H1 (cell line): ENCODE measurements at regions not wholly inside any gene's neighbourhood (a gene's known extent, or its start where the extent isn't known, plus 50 kb on each side); places are given as distances from the start of the nearest gene placed in this dataset.

Experiments
- CTCF ChIA-PET: fragments of 300-600 bp; sonication (Branson Sonifier 250); formaldehyde crosslinking; loops from one replicate; lab custom pipeline; 2021; ENCODE audit not compliant: partially characterized antibody; lab: Charles Lee
- POLR2A ChIA-PET: fragments of 300-600 bp; sonication (Branson Sonifier 250); formaldehyde crosslinking; loops from one replicate; lab custom pipeline; 2021; ENCODE audit warnings: inconsistent platforms; ENCODE audit not compliant: partially characterized antibody; lab: Charles Lee
- DNase-seq, 2 experiments: peaks; one replicate each; pipeline versions ENCODE4 v3.0.0 to v3.0.0-alpha.2; 2010 to 2022; ENCODE audit warnings: low spot score in 2 of 2, low read depth in 1 of 2, mixed read lengths in 1 of 2
- FAIRE-seq: peaks from 2 replicates; lab custom pipeline; 2011; peaks lifted over from hg19 to GRCh38; lab: Jason Lieb, UNC
- H2AFZ ChIP-seq: 2 replicates; pipeline ENCODE4 v1.8.1; 2012; ENCODE audit warnings: low read length, inconsistent platforms
- H2AK5ac ChIP-seq: 2 replicates; pipeline ENCODE4 v1.6.1; 2013; ENCODE audit warnings: low read depth, low read length
- H2BK120ac ChIP-seq: replicated peaks from 2 replicates; pipeline ENCODE3; 2013; ENCODE audit warnings: low read depth, low read length, inconsistent platforms
- H2BK12ac ChIP-seq: 2 replicates; pipeline ENCODE4 v1.6.1; 2013; ENCODE audit warnings: low read depth, low read length
- H2BK15ac ChIP-seq: 2 replicates; pipeline ENCODE4 v1.6.1; 2013; ENCODE audit warnings: low read length
- H2BK20ac ChIP-seq: 2 replicates; pipeline ENCODE4 v1.6.1; 2013; ENCODE audit warnings: low read length
- H2BK5ac ChIP-seq: 2 replicates; pipeline ENCODE4 v1.6.1; 2013; ENCODE audit warnings: low read depth, low read length
- H3K14ac ChIP-seq: 2 replicates; pipeline ENCODE4 v1.6.1; 2013; ENCODE audit warnings: inconsistent platforms; ENCODE audit not compliant: insufficient read length
- H3K18ac ChIP-seq: 2 replicates; pipeline ENCODE4 v1.6.1; 2013; ENCODE audit warnings: low read length; ENCODE audit errors: extremely low read depth
- H3K23ac ChIP-seq: 2 replicates; pipeline ENCODE4 v1.6.1; 2013; ENCODE audit warnings: inconsistent platforms; ENCODE audit not compliant: insufficient read length
- H3K23me2 ChIP-seq: 2 replicates; pipeline ENCODE4 v1.6.1; 2013; ENCODE audit warnings: low read depth, low read length
- H3K27ac ChIP-seq: 2 replicates; pipeline ENCODE4 v1.6.1; 2011; ENCODE audit warnings: low read depth, low read length, inconsistent platforms
- H3K27me3 ChIP-seq, 4 experiments: replicated peaks in 1 of 4; 1 replicate in 1 of 4; 2 replicates in 3 of 4; pipeline versions ENCODE4 v1.6.1 to v1.8.1; 2011 to 2013; ENCODE audit warnings: low read length in 3 of 4, mild to moderate bottlenecking in 3 of 4, inconsistent platforms in 2 of 4, mixed read lengths in 2 of 4, moderate library complexity in 1 of 4; ENCODE audit not compliant: control insufficient read depth in 3 of 4, insufficient read depth in 3 of 4; ENCODE audit errors: extremely low read depth in 1 of 4
- H3K36me3 ChIP-seq, 4 experiments: 2 replicates each; pipeline versions ENCODE4 v1.6.1 to v1.8.1; 2011 to 2013; ENCODE audit warnings: mild to moderate bottlenecking in 4 of 4, low read length in 3 of 4, moderate library complexity in 2 of 4, control low read depth in 1 of 4, inconsistent platforms in 1 of 4; ENCODE audit not compliant: insufficient read depth in 4 of 4, control insufficient read depth in 2 of 4
- H3K4ac ChIP-seq: replicated peaks from 2 replicates; pipeline ENCODE3; 2013; ENCODE audit warnings: low read length, low read depth, mixed read lengths, inconsistent platforms; ENCODE audit not compliant: insufficient read length
- H3K4me1 ChIP-seq, 4 experiments: replicated peaks in 1 of 4; 1 replicate in 1 of 4; 2 replicates in 3 of 4; pipeline versions ENCODE4 v1.6.1 to v1.8.1; 2011 to 2013; ENCODE audit warnings: low read length in 3 of 4, inconsistent platforms in 2 of 4, mixed read lengths in 1 of 4; ENCODE audit not compliant: insufficient read depth in 4 of 4, control insufficient read depth in 3 of 4
- H3K4me2 ChIP-seq, 2 experiments: 2 replicates each; pipeline versions ENCODE4 v1.6.1 to v1.8.1; 2011 to 2013; ENCODE audit warnings: low read depth in 2 of 2, low read length in 2 of 2, control low read depth in 1 of 2, inconsistent platforms in 1 of 2, mild to moderate bottlenecking in 1 of 2; ENCODE audit not compliant: insufficient read depth in 1 of 2
- H3K4me3 ChIP-seq, 4 experiments: fragments of 200-600, 300-600 bp in 1 of 4; sonication (generic), shearing (Covaris generic), sonication (Bioruptor Twin) in 1 of 4; 2 replicates each; pipeline versions ENCODE4 v1.5.1 to v1.8.1; 2011 to 2016; ENCODE audit warnings: low read length in 4 of 4, low read depth in 3 of 4, control low read depth in 2 of 4, inconsistent platforms in 2 of 4, mild to moderate bottlenecking in 2 of 4, mixed read lengths in 1 of 4, moderate library complexity in 1 of 4; ENCODE audit not compliant: insufficient read depth in 2 of 4; ENCODE audit errors: extremely low read depth in 1 of 4
- H3K56ac ChIP-seq: replicated peaks from 2 replicates; pipeline ENCODE3; 2013; ENCODE audit warnings: low read depth, mild to moderate bottlenecking, mixed read lengths, low read length, inconsistent platforms; ENCODE audit not compliant: insufficient read length
- H3K79me1 ChIP-seq: 2 replicates; pipeline ENCODE4 v1.6.1; 2013; ENCODE audit warnings: low read depth, low read length, control low read depth
- H3K79me2 ChIP-seq, 2 experiments: 2 replicates each; pipeline versions ENCODE4 v1.6.1 to v1.8.1; 2012 to 2013; ENCODE audit warnings: low read length in 2 of 2, mild to moderate bottlenecking in 2 of 2, inconsistent platforms in 1 of 2; ENCODE audit not compliant: insufficient read depth in 2 of 2, control insufficient read depth in 1 of 2
- H3K9ac ChIP-seq, 4 experiments: replicated peaks in 1 of 4; 1 replicate in 1 of 4; 2 replicates in 3 of 4; pipeline versions ENCODE4 v1.6.1 to v1.8.1; 2011 to 2013; ENCODE audit warnings: low read depth in 3 of 4, low read length in 3 of 4, control low read depth in 2 of 4, mild to moderate bottlenecking in 2 of 4, moderate library complexity in 2 of 4, inconsistent platforms in 1 of 4; ENCODE audit errors: extremely low read depth in 1 of 4
- H3K9me3 ChIP-seq, 2 experiments: 2 replicates each; pipeline versions ENCODE4 v1.6.1 to v1.8.1; 2012 to 2013; ENCODE audit warnings: mild to moderate bottlenecking in 2 of 2, moderate library complexity in 2 of 2, control low read depth in 1 of 2, inconsistent platforms in 1 of 2, low read depth in 1 of 2, low read length in 1 of 2, mixed read lengths in 1 of 2; ENCODE audit not compliant: insufficient read depth in 2 of 2
- H4K20me1 ChIP-seq, 2 experiments: replicated peaks in 1 of 2; 2 replicates each; pipeline versions ENCODE3 to v1.8.1; 2011 to 2013; ENCODE audit warnings: inconsistent platforms in 2 of 2, low read length in 2 of 2, mild to moderate bottlenecking in 1 of 2; ENCODE audit not compliant: insufficient read depth in 2 of 2, control insufficient read depth in 1 of 2
- H4K5ac ChIP-seq: 2 replicates; pipeline ENCODE4 v1.6.1; 2013; ENCODE audit warnings: low read length, low read depth, mixed read lengths, inconsistent platforms; ENCODE audit not compliant: insufficient read length
- H4K8ac ChIP-seq: 2 replicates; pipeline ENCODE4 v1.8.0; 2013; ENCODE audit warnings: mild to moderate bottlenecking, moderate library complexity, low read length, inconsistent platforms; ENCODE audit not compliant: insufficient read depth; ENCODE audit errors: extremely low read depth
- H4K91ac ChIP-seq: replicated peaks from 2 replicates; pipeline ENCODE3; 2013; ENCODE audit warnings: low read length, mixed read lengths, inconsistent platforms; ENCODE audit not compliant: insufficient read length
- CREB1 ChIP-seq: IDR thresholded peaks from 2 replicates; pipeline ENCODE4 v1.6.1; 2012; ENCODE audit warnings: inconsistent platforms
- WGBS, 2 experiments: shearing (Covaris generic) in 1 of 2; methylation state at CpG; one replicate each; pipeline versions ENCODE4 v1.1.6 to v1.1.7; 2013 to 2015; ENCODE audit warnings: low lambda C conversion rate in 2 of 2, mixed read lengths in 2 of 2, inconsistent platforms in 1 of 2, low coverage in 1 of 2, missing lambda C conversion rate in 1 of 2; ENCODE audit not compliant: insufficient replicate concordance in 2 of 2, insufficient coverage in 1 of 2, insufficient read length in 1 of 2; ENCODE audit errors: extremely low coverage in 1 of 2, missing lambda C conversion rate in 1 of 2; 5-methylcytosine and 5-hydroxymethylcytosine counted together

DNA sequence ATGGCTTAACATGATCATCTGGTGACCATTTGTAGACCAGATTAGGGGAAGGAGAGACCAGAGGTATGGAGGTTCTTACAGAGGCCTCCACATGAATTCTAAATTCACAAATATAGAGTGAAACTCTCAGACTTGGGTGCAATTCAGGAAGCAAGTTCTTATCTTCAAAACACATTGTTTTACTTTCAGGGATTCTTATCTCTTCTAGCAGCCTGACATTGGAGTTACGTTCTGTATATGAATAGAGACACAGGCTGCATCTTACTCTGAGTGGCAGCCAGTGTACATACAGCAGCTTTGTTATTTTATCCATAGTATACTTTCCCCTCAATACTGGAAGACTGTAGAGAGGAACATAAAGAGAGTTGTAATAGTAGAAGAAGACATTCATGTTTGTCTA is 1331.7 kb upstream of the WWC1 start:
- no peak overlapping the region for H2BK5ac ChIP-seq
- H2AK5ac ChIP-seq = no peak overlapping the region
- no peak overlapping the region for H2BK120ac ChIP-seq
- no peak overlapping the region for H3K23ac ChIP-seq
- no peak overlapping the region for H3K56ac ChIP-seq
- ChIA-PET CTCF (interaction anchor here (0.7 to 1.3 kb wide), 3 partner anchors 41 to 284 kb away, joined by 3 to 4 read pairs (median 3); no protein-coding TSS in a partner anchor), POLR2A (no interaction called here)
- H3K27ac ChIP-seq = no peak overlapping the region
- H4K5ac ChIP-seq = no peak overlapping the region
- no peak overlapping the region for H2BK20ac ChIP-seq
- H4K8ac ChIP-seq = no peak overlapping the region
- no peak overlapping the region for H3K4ac ChIP-seq
- no peak overlapping the region for H3K4me2 ChIP-seq
- no peaks in the 10 kb centered on the region for H3K79me2 ChIP-seq
- H2BK12ac ChIP-seq = no peak overlapping the region
- no peaks in the 10 kb centered on the region for H3K79me1 ChIP-seq
- no peaks in the 10 kb centered on the region for H4K20me1 ChIP-seq
- H3K9ac ChIP-seq = no peak overlapping the region
- H2AFZ ChIP-seq = no peak overlapping the region
- DNase-seq = no peak
- no peaks in the 10 kb centered on the region for H3K27me3 ChIP-seq
- no peaks in the 10 kb centered on the region for H3K23me2 ChIP-seq
- no peak overlapping the region for H2BK15ac ChIP-seq
- H3K9me3 ChIP-seq = no peaks in the 10 kb centered on the region
- no peak for FAIRE-seq
- H4K91ac ChIP-seq = no peak overlapping the region
- H3K4me3 ChIP-seq = no peak overlapping the region
- no peaks in the 10 kb centered on the region for H3K36me3 ChIP-seq
- WGBS, 2 experiments = 92% methylated on average over 1 of the region's 1 CpG; no CpG with 5 or more reads in 1 of the 2 experiments
- no peak overlapping the region for H3K18ac ChIP-seq
- no peak overlapping the region for H3K14ac ChIP-seq
- H3K4me1 ChIP-seq = peaks cover 0 to 3% (median 0%) of the 10 kb centered on the region in 4 experiments; a peak in 1 of 7 replicates
- no peak for TF ChIP-seq CREB1
- TF ChIP-seq, all 59 proteins: peak for 0
